GM21515 (cell line): ENCODE measurements at regions not wholly inside any gene's neighbourhood (a gene's known extent, or its start where the extent isn't known, plus 50 kb on each side); places are given as distances from the start of the nearest gene placed in this dataset.

Source experiments
- ATAC-seq: cut with Tn5 transposase; IDR thresholded peaks from one replicate; pipeline ENCODE4 v1.9.1; 2021; ENCODE audit not compliant: unreplicated experiment

DNA sequence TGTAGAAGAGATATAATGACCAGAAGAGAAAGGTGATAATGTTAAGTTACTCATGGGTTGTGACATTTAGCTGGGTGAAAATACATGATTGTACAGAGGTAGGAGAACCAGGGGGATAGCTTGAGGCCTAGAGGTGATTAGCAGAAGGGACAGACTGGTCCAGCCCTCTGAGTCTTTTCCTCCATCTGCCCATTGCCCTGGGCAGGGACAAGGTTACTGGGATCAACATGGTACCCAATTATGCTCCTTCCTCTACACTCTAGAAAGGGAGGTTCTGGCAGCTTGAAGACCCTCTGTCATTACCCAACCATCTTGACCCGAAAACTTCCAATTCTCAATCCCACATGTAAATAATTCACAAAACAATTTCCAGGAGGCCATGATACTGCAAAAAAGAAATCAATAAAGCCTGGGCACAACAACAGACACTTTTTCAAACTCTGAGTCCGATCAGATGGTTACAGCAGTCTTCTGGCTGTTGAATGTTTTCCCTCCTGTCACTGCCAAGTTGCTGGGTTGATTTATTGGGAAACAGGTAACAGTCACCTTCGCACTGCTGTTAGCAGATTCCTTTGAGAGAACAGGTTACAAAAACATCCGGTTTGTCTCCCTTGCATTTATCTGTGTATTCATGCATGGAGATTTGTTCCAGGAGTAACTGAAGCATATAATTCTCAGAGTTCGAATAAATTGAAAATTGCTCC is 239.1 kb upstream of the HTR2A start:
- ATAC-seq: no peak

DNA sequence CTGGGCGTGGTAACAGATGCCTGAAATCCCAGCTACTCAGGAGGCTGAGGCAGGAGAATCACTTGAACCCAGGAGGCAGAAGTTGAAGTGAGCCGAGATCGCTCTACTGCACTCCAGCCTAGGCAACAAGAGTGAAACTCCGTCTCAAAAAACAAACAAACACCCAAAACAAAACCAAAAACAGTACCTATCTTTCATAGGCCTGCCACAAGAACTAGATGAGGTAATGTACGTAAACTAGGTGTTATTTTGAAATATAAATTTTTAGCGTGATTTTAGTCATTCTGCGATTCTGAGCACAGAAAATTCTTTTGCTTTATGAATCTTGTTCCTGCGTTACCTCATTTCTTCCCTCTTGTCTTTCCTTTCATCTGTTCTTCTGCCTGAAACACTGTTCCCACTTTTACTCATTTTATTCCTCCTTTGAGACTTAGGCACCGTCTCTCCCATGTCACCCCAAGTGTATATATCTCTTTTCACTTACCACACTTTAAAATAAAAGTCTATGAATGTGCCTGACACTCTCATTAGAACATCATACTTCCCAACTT is 238.2 kb upstream of the HTR2A start:
- ATAC-seq: peak; percentile 77

DNA sequence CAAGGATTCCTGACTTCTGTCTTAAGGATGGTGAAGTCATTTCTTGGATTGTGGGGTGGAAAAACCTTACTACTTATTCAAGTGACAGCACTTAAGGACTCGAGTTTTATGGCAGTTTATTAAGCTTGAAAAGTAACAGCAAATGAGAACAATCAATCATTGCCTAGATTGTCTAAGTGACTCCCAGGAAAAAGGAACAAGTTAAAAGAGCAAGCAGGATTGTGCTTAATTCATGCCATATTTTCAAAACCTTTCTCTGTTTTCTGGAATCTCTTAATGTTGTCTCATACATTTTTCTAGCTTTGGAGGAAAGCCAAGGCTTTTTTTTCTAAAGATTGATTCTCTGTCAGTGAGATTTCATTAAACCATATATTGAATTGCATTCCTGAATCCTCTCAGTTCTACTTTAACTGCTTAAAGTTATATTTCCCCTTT is 236.2 kb upstream of the HTR2A start:
- no peak for ATAC-seq

DNA sequence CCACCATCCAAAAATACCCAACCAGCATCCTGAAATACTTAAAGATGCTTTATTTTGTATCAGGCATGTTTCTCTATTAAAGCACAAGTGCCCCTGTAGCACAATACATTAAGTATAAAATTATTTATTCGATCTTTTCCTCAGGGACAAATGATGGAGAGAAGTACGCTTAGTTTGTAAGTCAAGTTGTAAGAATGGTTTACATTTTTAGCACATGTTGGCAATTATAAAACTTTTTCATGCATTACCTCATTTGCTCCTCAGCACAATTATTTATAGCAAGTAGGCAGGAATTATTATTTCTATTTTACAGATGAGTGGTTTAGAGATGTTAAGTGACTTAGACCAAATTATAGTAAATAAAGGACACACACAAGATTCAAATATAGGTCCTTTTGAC is 232.6 kb upstream of the HTR2A start:
- ATAC-seq: no peak

DNA sequence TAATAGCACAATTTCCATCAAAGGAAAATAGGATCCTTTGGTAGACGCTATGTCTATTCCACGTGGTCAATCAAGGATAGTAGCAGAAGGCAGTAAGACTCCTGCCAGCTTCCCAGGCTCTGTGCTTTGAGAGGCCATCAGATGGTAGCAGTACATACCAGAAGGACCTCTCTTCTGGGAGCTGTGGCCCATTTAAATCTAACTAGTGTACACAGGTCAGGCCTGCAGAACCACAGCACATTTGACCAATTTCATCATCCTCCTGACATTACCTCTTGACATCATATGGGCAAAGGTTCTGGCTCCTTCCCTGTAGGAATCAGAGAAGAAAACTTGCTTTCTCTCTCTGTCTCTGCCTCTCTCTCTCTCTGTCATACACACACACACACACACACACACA is 229.6 kb upstream of the HTR2A start:
- no peak for ATAC-seq

DNA sequence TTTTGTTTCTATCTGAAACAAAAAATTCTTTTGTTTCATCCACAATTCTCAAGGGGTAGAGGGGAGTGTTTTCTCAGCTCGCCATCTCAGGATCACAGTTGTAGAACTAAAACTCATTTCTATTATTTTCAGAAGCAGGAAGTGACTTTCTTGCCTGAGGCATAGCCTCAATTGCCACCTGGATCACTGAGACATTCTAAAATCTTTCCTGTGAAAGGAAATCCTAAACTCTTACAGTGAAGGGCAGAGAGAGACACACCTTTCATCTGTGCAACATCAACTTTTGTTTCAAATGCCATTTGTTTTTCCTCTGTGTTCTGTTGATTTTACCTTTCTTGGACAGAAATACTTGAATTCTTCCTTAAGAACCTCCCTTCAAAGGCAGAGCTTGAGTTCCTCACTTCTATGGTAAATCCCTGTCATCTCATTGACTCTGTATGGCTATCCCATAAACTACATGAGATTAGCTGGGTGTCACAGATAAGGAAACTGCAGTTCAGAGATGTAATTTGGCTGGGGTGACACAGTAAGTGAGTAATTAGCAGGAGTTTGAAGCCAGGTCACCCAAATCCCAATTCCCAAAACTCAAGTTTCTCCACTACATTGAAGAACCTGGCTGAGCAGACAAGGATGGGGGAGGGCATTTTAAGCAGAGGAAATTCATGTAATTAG is 224.4 kb upstream of the HTR2A start:
- ATAC-seq: no peak

DNA sequence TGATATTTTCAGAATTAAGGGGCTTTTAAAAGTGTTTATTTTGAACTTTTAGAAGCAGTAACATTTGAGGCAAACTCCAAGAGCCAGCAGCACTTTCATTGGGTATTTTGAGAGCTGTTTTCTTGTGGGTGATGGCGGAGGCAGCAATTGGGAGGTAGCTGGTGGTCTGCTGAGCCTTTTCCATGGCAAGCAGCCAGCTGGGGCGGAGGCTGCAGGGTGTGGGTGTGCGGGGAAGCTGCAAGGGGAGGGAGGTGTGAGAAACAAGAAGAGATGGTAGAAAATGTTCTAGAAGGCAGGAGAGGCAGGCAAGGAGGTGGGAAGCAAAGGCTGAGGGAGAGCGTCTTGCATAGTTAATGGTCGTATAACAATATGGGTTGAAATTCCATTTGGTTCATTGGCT is 223.4 kb upstream of the HTR2A start:
- no peak for ATAC-seq

DNA sequence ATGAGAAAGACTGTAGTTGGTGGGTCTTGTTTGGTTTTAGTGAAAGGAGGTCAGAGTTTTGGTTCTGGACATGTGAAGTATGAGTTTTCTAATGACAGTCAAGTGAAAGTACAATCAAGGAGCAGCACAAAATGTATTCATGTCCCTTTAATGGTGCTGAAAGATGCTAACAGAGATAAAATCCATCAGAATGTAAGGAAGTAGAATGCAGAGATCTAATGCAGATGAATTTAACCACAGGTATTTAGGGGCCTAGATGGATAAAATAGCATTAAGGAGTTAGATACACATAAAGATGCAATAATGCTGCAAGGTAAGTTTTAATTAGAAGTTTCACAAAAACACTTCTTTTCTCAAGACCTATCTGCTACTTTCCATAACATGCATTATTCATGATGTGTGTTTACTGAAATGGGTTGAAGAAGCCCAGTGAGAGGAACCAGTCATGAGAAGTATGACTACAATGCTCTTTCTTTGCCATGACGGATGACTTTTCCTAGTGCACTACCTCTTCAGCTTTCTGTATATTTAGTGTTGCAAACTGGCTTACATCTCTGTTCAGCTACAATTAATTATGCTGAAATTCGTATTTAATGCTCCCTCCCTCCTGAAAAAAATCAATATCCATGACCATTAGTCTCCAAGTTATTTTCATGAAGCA is 222.9 kb upstream of the HTR2A start:
- ATAC-seq: no peak

DNA sequence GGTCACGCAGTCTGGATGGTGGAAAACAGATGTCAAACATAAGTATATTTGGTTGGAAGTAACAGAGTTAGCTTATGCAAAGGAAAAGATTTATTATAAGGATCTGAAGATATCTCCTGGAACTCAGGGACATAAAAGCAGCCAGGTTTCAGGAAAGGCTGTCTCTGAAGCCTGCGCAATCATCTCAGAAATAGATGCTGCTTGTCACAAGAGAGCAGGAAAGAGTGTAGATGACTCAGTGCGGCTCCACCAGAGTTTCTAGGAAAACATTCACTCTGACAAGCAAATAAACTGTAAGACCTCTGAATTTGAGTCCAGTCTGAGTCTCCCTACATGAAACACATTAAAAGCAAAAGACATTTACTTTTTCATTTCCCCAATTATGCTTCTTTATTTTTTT is 220.4 kb upstream of the HTR2A start:
- no peak for ATAC-seq

DNA sequence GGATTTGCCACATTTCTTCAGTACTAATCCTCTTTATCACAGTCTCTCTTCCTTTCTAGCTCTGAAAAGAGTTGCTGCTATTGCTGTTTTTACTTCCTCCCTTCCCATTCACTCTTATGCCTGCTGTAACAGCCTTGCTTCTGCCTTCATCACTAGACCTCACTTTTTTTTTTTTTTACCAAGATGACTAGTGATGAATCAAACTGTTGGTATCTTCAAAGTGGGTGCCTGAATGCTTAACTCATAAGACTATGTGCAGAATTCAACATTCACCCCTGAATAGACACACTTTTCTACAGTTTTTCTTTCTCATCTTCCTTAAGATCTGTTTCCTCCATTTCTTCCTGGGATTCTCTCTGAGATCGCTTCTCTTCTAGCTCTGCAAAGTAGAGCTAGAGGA is 217.2 kb upstream of the HTR2A start:
- ATAC-seq: no peak

DNA sequence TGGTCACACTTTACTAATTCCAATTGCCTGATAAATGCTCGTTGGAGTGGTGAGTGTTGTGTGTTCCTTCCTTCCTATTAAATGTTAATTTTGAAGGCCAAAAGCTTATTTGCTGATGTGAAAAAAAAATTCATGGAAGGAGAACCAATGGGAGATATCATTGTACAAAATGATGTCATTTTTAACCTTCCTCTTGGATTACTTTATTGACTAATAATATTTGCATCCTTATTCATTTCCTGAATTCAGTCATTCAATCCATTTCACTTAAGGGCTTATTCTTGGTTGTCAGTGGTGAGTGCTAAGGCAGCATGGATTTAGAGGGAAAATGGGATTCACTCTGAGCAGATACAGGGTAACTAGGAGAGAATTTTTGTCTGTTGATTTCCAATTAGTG is 216.0 kb upstream of the HTR2A start:
- no peak for ATAC-seq

DNA sequence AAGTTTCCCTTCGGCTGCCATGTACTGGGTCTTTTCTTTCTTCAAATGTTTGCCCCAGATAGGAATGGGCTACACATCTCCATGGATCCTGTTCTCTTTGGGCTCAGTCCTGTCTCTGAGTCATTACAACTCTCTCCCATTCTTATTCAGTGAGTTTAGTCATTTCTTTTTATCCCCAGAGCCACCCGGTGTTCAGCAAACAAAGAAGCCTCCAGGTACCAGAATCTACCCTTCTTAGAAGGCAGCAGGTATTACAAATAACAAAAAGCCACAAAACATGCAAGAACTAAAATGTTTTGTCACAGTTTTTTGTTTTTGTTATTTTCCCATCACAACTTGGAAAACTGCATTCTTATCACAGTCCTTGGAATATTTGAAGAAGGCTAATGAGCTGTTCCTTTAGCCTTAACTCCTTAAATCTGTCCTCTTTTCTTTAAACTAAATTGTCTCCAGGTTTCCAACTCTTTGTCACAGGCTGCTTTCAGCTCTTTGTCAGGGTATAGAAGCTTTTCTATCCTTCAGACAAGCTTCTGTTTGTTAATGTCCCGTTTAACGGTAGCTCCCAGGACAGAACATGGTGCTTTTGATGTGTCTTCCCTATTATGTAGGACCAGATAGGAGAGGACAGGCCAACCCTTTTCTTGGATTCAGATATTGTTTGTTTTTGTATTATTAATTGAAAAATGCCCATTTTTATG is 215.5 kb upstream of the HTR2A start:
- no peak for ATAC-seq

DNA sequence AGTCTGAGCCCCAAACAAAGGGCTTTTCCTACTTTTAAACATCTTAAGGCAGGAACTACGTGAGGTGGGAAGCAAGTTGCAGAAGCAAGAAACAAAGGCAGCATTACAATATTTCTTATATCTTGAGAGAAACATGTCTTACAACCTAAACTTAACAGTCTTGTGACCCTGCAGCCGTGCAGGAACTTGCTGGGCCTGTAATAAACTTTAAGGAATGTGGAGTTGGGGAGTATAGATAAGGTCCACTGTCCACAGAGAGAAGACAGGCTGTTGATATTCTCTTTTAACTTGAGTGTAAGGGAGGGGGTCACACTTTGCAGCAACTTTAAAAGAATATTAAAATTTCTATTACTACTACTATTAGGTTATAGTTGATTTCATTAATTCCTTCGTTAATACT is 214.6 kb upstream of the HTR2A start:
- no peak for ATAC-seq

DNA sequence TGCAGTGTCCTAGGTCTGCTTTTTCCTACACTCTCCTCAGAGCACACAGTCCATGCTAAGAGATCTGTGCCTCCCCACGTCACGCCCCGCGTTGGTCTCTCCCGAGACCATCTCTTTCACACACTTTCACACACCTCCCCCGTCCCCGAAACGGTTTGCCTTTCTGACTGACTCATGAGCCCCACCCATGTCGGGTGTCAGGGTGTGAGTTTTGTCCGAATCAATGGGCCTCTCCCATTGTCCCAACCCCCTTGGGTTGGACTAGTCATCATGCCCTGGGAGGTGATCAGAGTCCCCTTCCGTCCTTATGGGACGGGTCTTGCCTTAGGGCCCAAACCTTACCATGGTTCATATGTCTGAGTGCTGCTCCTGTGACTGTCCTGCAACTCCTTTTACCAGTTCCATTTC is 214.0 kb upstream of the HTR2A start:
- ATAC-seq: no peak

DNA sequence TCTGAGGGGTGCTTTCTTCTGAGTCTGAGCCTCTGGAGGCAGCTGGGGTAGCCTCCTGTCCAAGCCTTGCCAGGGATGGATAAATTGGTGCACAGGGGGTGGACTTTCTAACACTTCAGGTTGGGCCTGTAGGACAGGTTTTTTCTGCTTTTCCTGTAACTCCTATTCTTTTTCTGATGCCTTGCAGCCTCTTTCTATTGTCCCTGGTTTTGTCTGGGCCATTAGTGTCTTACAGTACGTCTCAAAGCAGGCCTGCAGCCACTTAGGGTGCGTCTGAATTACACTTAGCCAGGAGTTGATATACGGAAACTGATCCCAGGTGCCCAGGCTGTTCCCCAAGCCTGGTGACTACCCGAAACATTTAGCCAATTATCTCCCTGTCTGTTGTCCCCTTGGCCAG is 213.3 kb upstream of the HTR2A start:
- no peak for ATAC-seq

DNA sequence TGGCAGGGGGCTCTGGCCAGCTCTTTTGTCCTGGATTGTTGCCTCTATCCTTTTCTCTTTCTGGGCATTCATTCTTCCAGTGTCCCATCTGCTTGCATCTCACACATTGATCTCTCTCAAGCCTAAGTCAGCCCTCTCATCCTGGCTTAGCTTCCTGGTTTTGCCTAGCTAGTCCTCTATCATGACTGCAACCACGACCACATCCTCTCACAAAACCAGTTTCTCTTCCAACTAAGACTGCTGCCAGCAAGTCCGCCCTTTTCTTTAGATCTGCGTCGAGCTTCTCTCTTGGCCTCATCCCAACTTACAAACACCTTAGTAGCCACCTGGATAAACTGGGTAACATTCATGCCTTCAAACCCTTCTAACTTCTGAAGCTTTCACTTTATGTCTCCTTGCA is 212.2 kb upstream of the HTR2A start:
- peak; percentile 83 for ATAC-seq

DNA sequence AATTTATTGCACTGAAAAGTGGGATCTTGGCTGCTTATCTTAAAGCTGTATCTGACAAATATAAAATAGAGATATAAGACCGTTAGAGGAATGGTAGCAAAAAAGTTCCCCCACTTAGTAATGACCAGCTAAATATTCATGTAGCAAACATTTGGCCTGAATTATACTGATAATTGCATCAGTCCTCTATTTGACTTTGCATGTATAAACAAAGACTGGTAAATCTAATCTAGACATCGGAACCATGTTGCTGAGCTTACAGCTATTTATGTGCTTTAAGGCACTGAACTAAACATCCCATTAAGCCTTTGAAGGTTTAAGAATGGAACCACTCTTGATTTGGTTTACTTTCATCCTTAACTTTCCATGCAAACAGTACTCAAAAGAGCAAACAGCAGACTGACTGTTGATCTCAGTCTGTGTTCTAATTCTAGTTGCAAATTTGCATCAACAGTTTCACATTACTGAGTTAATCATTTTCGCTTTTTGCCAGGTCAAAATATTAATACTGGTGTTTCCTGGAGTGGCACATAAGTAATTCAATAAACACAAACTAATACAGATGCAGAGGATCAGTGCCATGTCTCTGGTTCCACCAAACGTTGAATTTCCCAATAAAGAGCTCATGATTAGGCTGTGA is 203.5 kb upstream of the HTR2A start:
- ATAC-seq: peak; percentile 82

DNA sequence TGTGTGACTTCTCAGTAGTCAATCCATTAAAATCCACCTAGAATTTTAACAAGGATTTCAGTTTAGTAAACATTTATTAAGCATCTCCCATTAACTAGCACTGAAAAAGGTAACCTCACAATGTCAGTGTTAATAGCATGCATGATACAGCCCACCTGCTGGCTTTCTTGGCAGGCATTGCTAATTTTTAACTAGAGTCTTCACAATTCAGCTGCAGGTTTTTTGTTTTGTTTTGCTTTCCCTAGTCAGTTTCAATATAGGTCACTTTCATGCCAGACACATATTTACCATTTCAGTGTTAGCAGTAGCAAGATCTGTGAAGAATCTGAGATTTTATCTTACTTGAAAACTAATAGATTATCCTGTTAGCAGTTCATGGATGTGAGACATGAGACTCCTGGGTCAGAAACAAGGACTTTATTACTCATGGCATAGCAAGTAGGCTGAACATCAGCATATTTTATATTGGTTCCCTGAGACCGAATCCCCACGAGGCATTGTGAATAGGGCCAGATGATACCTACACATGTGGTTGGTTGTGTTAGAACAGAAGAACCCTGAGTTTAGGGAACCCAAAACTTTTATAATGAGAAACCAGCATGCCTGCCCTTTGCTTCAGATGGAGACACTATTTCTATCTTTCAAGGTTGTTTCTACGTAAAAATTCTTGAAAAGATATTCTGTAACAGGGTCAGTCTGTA is 198.0 kb upstream of the HTR2A start:
- peak; percentile 83 for ATAC-seq

DNA sequence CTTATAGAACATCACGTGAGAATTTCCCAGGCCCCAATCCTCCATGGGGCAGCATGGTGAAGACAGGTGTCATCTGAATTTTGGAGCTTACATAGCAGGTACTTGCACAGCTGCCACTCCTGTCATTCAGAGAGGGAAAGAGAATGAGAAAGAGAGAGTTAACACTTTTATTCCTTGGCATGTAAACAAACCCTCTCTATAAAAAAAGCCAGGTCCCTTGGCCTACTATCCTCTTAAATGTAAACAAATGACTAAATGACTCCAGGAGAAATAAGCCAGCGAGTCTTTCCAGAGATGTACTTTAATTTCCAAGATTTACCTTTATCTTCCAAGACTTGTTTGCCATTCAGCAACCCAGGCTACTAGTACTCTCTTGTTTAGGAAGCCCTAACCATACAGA is 195.3 kb upstream of the HTR2A start:
- ATAC-seq: no peak

DNA sequence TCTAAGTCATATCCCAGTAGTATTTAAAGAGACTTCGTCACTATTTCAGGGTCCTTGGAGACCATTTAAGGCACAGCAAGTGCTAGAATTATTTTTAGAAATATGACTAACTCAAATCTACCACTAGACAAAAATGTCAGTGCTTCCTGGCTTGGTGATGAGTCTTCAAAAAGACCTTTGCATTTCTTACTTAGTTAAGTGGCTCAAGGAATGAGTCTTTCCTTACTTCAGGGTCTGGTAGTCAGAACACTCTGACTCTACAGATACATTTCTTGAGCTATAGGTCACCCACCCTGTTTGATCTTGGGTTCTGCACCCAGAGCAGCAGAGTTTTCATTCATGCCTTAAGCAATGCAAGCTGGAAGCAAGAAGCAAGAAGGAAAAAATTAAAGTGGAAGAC is 191.0 kb upstream of the HTR2A start:
- ATAC-seq: no peak
